IPS-20b (cell line): ENCODE measurements at regions not wholly inside any gene's neighbourhood (a gene's known extent, or its start where the extent isn't known, plus 50 kb on each side); places are given as distances from the start of the nearest gene placed in this dataset.
"Not testable (repeated sequence)": the region's sequence is repeated elsewhere in the genome, so short reads cannot be mapped to it uniquely, and the experiment has no call there.

Experiments used
- H3K27ac ChIP-seq: one replicate; pipeline ENCODE4 v1.5.1; 2013; ENCODE audit warnings: low read length
- H3K27me3 ChIP-seq: 2 replicates; pipeline ENCODE4 v1.6.1; 2013; ENCODE audit warnings: mild to moderate bottlenecking, low read length, inconsistent platforms; ENCODE audit not compliant: insufficient read depth
- H3K36me3 ChIP-seq: 2 replicates; pipeline ENCODE4 v1.6.1; 2013; ENCODE audit warnings: low read depth, mild to moderate bottlenecking, inconsistent platforms, low read length, moderate library complexity; ENCODE audit not compliant: insufficient read depth
- H3K4me1 ChIP-seq: 2 replicates; pipeline ENCODE4 v1.6.1; 2013; ENCODE audit warnings: mild to moderate bottlenecking, control low read depth, inconsistent platforms, low read length, moderate library complexity; ENCODE audit not compliant: insufficient read depth
- H3K4me3 ChIP-seq: 2 replicates; pipeline ENCODE4 v1.5.1; 2013; ENCODE audit warnings: mild to moderate bottlenecking, low read length, inconsistent platforms
- H3K9ac ChIP-seq: 2 replicates; pipeline ENCODE4 v1.6.1; 2013; ENCODE audit warnings: low read depth, mild to moderate bottlenecking, inconsistent platforms, low read length, moderate library complexity
- H3K9me3 ChIP-seq: 2 replicates; pipeline ENCODE4 v1.6.1; 2013; ENCODE audit warnings: mild to moderate bottlenecking, low read depth, low read length, inconsistent platforms; ENCODE audit not compliant: insufficient read depth

DNA sequence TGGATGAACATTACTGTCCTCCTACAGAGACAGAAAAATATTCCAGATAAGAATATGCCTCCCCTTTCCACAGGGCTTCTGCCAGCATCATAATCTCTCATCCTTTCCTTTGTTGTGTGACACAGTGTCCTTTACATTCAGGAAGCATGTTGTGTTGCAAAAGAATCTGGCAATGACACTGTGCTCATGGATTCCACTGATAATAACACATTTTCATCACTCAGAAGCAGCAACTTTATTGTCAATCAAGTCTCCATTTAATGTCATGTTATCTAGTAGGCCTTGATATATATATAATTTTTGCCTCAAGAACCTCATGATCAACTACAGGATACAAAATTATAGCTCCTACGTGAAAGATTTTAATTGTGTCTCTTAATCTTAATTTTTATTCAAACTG is 833.9 kb downstream of the FSTL5 start:
- Histone ChIP-seq H3K9me3 (no peaks in the 10 kb centered on the region), H3K4me1 (no peaks in the 10 kb centered on the region), H3K9ac (no peak overlapping the region), H3K36me3 (no peaks in the 10 kb centered on the region), H3K27ac (no peak overlapping the region), H3K4me3 (no peak overlapping the region), H3K27me3 (no peaks in the 10 kb centered on the region)

DNA sequence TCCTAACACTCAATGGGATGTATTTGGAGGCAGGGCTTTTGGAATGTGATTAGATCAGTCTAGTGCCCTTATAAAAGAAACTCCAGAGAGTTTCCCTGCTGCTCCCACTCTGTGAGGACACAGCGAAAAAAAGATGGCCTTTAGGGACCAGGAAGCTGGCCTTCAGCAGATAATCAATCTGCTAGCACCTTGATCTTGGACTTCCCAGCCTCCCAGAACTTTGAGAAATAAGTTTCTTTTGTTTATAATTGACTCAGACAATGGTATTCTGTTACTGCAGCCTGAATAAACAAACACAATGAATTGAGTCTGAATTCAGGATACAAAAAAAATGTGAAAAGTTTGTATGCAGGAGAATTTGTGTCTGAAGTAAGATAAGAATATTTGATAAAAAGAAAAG is 842.1 kb downstream of the FSTL5 start:
- H3K4me3 ChIP-seq, result no peak overlapping the region
- H3K36me3 ChIP-seq, result no peaks in the 10 kb centered on the region
- H3K4me1 ChIP-seq, result no peaks in the 10 kb centered on the region
- H3K27me3 ChIP-seq, result no peaks in the 10 kb centered on the region
- no peak overlapping the region for H3K27ac ChIP-seq
- H3K9ac ChIP-seq, result no peak overlapping the region
- no peaks in the 10 kb centered on the region for H3K9me3 ChIP-seq

DNA sequence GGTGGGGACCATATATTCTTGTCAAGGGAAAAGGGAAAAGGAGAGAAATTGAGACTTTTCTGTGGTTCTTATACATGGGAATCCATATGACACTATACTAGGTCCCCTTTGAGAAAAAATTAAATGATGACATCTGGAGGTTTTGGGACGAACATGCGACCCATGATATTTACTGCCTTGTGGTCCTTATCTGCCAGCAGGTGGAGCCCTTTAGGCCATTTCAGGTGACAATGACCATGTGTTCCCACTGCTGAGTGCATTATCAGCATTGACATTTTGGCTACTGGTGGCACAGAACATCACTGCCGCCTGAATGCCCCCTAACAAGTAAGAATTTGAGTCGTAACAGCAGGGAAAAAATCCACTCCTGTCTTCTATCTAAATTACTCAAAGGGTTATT is 843.4 kb downstream of the FSTL5 start:
- Histone ChIP-seq H3K9me3 (no peaks in the 10 kb centered on the region), H3K36me3 (no peaks in the 10 kb centered on the region), H3K9ac (no peak overlapping the region), H3K27ac (no peak overlapping the region), H3K27me3 (no peaks in the 10 kb centered on the region), H3K4me3 (no peak overlapping the region), H3K4me1 (no peaks in the 10 kb centered on the region)

DNA sequence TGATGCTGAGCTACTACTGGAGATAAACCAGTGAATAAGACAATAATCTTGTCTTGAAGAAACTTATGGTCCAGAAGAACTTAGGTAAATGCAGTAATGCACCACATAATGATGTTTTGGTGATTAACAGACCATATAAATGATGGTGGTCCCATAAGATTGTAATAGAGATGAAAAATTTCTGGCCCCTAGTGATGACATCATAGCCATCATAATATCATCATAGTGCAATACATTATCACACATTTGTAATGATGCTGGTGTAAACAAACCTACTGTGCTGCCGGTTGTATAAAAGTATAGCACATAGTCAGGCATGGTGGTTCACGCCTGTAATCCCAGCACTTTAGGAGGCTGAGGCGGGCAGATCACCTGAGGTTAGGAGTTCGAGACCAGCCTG is 846.8 kb downstream of the FSTL5 start:
- Histone ChIP-seq H3K9me3 (no peaks in the 10 kb centered on the region), H3K27ac (no peak overlapping the region), H3K4me1 (no peaks in the 10 kb centered on the region), H3K4me3 (no peak overlapping the region), H3K27me3 (no peaks in the 10 kb centered on the region), H3K9ac (no peak overlapping the region), H3K36me3 (no peaks in the 10 kb centered on the region)

DNA sequence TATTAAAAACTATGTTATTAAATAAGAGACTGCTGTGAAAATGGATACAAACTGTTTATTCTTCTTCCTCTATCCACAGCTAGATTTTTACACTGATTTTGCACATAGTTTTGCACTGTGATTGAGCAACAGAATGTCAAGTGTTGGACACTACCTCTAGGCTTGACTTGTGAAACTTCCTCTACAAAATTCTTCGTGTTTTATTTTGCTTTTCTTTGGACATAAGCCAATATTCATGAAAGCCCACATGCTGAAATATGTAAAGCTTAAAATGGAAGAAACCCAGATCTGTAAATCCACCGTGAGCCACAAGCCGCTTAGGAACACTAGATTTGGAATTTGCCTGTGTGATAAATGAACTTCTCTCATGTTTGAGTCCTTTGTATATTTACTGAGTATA is 849.4 kb downstream of the FSTL5 start:
- Histone ChIP-seq H3K4me1 (no peaks in the 10 kb centered on the region), H3K36me3 (no peaks in the 10 kb centered on the region), H3K9ac (no peak overlapping the region), H3K27ac (no peak overlapping the region), H3K4me3 (no peak overlapping the region), H3K27me3 (no peaks in the 10 kb centered on the region), H3K9me3 (no peaks in the 10 kb centered on the region)

GRCh38 chr4:161303551-161303950 is 860.2 kb downstream of the FSTL5 start:
- Histone ChIP-seq H3K36me3 (no peaks in the 10 kb centered on the region), H3K9ac (no peak overlapping the region), H3K4me1 (no peaks in the 10 kb centered on the region), H3K27ac (no peak overlapping the region), H3K27me3 (no peaks in the 10 kb centered on the region), H3K4me3 (no peak overlapping the region), H3K9me3 (no peaks in the 10 kb centered on the region)

DNA sequence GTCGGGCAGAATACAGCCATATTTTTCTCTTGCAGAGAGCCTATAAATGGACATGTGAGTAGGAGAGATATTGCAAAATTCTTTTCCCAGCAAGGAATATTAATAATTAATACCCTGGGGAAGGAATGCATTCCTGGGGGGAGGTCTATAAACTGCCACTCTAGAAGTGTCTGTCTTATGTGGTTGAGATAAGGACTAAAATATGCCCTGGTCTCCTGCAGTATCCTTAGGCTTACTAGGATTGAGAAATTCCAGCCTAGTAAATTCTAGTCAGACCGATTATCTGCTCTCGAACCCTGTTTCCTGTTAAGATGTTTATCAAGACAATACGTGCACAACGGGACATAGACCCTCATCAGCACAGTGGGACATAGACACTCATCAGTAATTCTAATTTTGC is 872.6 kb downstream of the FSTL5 start:
- Histone ChIP-seq H3K27ac (no peak overlapping the region), H3K36me3 (no peaks in the 10 kb centered on the region), H3K4me1 (no peaks in the 10 kb centered on the region), H3K4me3 (no peak overlapping the region), H3K27me3 (no peaks in the 10 kb centered on the region), H3K9me3 (peaks cover 16% of the 10 kb centered on the region; the same call in 1 of the 2 replicates), H3K9ac (no peak overlapping the region)

GRCh38 chr4:161287678-161288352 is 876.0 kb downstream of the FSTL5 start:
- Histone ChIP-seq H3K27ac (no peak overlapping the region), H3K36me3 (no peaks in the 10 kb centered on the region), H3K9me3 (peaks cover 16% of the 10 kb centered on the region; the same call in 1 of the 2 replicates), H3K9ac (no peak overlapping the region), H3K4me1 (no peaks in the 10 kb centered on the region), H3K27me3 (no peaks in the 10 kb centered on the region), H3K4me3 (no peak overlapping the region)

DNA sequence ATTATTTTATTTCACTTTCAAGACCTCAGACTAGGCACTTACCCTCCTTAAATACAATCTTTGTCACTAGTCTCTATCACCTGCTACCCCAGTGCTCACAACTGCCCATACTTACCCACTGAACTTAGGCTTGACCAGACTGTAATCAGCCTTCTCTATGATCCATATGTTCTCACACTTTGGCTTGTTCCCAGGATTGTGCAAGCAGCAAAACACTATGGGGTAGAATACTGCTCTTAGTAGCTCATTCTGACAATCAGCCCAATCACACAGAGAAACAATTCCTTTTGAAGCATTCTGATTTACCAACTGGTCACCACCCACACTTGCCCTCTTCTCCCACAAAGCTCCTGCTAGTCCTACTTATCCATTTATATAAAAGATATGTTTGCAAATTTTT is 878.3 kb downstream of the FSTL5 start:
- no peaks in the 10 kb centered on the region for H3K36me3 ChIP-seq
- no peak overlapping the region for H3K4me3 ChIP-seq
- peaks cover 4% of the 10 kb centered on the region; the same call in 1 of the 2 replicates for H3K9me3 ChIP-seq
- H3K27ac ChIP-seq, result no peak overlapping the region
- no peaks in the 10 kb centered on the region for H3K4me1 ChIP-seq
- no peaks in the 10 kb centered on the region for H3K27me3 ChIP-seq
- no peak overlapping the region for H3K9ac ChIP-seq

GRCh38 chr4:161280929-161281328 is 882.9 kb downstream of the FSTL5 start:
- no peaks in the 10 kb centered on the region for H3K4me1 ChIP-seq
- H3K9me3 ChIP-seq, result no peaks in the 10 kb centered on the region
- no peaks in the 10 kb centered on the region for H3K27me3 ChIP-seq
- H3K9ac ChIP-seq, result no peak overlapping the region
- no peaks in the 10 kb centered on the region for H3K36me3 ChIP-seq
- no peak overlapping the region for H3K27ac ChIP-seq
- no peak overlapping the region for H3K4me3 ChIP-seq

DNA sequence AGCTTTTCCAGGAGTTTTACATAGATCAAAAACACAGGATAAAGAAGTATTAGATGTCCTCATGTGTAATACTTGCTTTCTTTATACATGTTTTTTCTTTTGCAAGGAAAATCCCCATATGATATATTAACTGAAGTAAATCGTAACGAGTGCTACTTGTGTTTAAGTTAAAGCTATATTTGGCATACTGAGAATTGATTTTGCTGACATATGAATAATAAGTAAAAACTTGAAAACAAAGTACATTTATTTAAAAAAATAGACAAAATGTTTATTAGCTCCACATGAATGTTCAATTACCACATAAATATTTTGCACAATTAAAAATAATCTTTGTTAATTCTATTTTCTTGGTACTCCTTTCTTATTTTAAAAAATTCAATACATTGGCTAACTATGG is 884.7 kb downstream of the FSTL5 start:
- Histone ChIP-seq H3K36me3 (no peaks in the 10 kb centered on the region), H3K9ac (no peak overlapping the region), H3K9me3 (no peaks in the 10 kb centered on the region), H3K4me1 (no peaks in the 10 kb centered on the region), H3K27ac (no peak overlapping the region), H3K27me3 (no peaks in the 10 kb centered on the region), H3K4me3 (no peak overlapping the region)

DNA sequence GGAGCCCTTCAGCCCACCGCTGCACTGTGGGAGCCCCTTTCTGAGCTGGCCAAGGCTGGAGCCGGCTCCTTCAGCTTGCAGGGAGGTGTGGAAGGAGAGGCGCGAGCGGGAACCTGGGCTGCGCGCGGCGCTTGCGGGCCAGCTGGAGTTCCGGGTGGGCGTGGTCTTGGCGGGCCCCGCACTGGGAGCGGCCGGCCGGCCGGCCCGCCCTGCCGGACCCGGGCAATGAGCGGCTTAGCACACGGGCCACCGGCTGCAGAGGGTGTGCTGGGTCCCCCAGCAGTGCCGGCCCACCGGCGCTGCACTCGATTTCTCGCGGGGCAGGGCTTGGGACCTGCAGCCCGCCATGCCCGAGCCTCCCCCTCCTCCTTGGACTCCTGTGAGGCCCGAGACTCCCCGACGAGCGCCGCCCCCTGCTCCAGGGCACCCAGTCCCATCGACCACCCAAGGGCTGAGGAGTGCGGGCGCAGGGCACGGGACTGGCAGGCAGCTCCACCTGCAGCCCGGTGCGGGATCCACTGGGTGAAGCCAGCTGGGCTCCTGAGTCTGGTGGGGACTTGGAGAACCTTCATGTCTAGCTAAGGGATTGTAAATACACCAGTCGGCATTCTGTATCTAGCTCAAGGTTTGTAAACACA is 886.5 kb downstream of the FSTL5 start:
- H3K9ac ChIP-seq, H3K27ac ChIP-seq, H3K9me3 ChIP-seq, H3K4me1 ChIP-seq, H3K4me3 ChIP-seq, H3K36me3 ChIP-seq, H3K27me3 ChIP-seq: not testable (repeated sequence)
